Erythroblast (primary cell): ENCODE measurements at regions not wholly inside any gene's neighbourhood (a gene's known extent, or its start where the extent isn't known, plus 50 kb on each side); places are given as distances from the start of the nearest gene placed in this dataset.

Experiments
- DNase-seq, 2 experiments: peaks; one replicate each; lab custom pipeline; 2025; lab: John Stamatoyannopoulos, UW
- GATA1 ChIP-seq: IDR thresholded peaks from 2 replicates; pipeline ENCODE4 v1.6.1; 2011; ENCODE audit warnings: low read depth, mild to moderate bottlenecking, control low read depth, low read length, moderate library complexity
- POLR2A ChIP-seq: IDR thresholded peaks from 2 replicates; pipeline ENCODE4 v1.6.1; 2011; ENCODE audit warnings: mild to moderate bottlenecking, low read length

DNA sequence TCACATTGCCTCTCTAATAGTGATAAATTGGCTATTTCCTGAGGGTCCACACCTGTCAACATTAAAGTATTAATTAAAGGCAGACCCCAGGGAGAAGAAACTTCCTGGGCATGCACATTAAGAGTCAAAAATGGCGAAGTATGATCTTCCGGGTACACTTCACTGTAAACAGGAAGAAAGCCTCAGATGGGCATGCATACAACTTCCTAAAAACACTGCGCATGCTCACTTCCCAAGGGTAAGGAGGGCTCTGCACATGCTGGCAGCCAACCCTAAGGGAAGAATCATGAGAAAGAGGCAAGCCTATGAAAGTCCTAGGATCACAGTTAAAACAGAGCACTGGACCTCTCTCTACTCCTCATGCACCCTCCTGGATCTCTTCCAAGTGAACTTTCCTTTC lies 80.1 kb upstream of the IMMP2L start:
- TF ChIP-seq GATA1 (no peak), POLR2A (no peak)
- no peak for DNase-seq

DNA sequence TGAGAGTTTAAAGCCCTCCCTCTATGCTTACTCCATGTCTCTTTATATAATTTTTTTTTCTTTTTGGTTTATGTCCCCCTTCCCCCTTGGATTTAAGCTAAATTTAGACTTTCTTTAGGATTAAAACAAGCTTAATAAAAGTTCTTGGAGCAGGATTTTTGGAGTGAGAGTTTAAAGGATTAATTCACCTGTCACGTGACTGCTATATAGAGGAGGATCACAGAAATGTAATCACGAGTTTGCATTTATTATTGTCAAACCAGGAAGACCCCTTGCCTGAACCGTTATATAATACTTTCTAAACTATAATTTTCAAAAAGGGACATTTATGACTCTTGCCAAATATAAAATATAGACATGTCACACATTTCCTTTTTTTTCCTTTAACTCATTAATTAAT lies 78.1 kb upstream of the IMMP2L start:
- no peak for TF ChIP-seq POLR2A
- TF ChIP-seq GATA1, result no peak
- DNase-seq, result no peak

DNA sequence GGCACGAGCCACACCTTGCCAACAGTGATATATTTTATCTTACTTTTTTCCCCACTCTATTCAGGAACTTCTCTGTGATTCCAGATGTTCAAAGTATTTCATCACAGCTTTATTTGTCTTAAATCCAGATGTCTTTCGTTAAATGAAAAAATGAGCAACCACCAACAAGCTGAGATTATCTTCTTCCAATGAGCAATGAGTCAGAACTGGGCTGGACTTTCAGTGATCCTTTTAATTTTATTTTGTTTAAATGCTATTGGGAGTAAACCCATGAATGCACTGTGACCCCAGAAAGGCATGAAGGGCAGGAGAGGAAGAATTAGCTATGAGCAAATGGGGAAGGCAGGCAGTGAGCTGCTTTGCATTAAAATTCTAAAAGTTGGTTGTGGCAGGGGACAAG lies 77.6 kb upstream of the IMMP2L start:
- DNase-seq, result no peak
- TF ChIP-seq GATA1, result no peak
- TF ChIP-seq POLR2A, result no peak

DNA sequence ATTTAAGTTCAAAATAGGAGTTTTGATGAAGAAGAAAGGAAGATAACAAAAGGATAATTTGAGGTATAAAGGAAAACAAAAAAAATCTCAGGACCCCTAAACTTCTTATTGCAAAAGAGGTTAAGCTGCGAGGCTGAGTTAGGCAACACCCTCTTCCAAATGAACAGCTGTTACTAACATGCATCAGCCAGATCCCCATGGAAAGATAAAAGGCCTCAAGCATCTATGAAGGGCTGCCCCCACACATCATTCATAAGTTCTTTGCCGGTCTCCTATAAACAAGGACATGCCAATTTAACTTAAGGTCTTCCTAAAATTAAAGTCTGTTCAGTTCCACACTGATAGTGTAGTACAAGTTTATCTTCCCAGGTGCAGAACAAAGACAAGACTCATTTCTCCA lies 75.8 kb upstream of the IMMP2L start:
- DNase-seq, result no peak
- TF ChIP-seq GATA1 (no peak), POLR2A (no peak)

DNA sequence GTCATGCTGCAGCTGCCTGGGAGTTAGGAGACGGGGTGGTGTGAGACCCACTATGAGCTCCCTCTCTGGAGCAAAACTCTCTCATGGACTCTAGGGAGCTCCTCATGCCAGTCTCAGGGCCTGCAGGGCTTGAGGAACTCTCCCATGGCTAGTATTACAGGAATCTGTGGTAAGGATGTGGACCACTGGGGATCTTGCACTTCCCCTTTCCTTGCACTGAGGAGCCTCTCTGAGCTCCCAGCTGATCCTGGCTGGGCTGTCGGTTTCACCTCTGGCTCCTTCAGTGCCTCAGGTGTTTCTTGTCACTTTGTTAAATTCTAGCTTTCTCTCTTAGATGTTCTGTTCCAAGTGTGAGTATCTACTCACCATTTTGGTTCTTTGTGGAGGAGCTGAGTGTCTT lies 71.6 kb upstream of the IMMP2L start:
- TF ChIP-seq POLR2A, result no peak
- no peak for TF ChIP-seq GATA1
- DNase-seq, result no peak

DNA sequence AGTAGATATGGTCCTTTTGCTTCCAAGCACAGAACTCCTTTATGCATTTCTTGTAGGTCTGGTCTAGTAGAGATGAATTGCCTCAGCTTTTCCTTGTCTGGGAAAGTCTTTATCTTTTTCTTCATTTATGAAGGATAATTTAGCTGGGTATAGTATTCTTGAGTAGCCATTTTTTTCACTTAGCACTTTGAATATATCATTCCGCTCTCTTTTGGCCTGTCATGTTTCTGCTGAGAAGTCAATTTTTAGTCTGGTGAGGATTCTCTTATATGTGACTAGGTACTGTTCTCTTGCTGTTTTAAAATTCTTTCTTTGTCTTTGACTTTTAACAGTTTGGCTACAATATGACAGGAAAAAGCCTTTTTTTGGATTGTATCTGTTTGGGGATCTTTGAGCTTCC lies 68.6 kb upstream of the IMMP2L start:
- TF ChIP-seq POLR2A (no peak), GATA1 (no peak)
- no peak for DNase-seq

DNA sequence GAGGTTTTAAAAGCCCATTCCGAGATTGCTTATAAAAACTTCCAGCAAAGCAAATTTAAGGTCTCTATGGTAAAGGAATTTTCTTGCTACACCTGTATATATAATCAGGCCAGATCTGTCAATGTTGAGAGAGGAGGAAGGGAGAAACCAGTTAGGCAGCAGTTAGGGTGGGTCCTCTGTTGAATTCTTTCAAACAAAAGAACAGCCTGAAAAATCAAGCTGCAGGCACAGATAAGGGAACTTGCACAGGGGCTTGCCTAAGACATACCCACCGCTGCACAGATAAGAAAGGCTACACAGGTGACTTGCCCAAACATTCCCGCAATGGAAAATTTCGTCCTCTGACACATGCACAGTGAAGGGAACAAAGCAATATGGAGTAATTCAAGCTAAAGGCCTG lies 59.8 kb upstream of the IMMP2L start:
- no peak for TF ChIP-seq GATA1
- no peak for TF ChIP-seq POLR2A

More for the DNA sequence above, 59.8 kb upstream of the IMMP2L start:
- no peak for DNase-seq
